ENCODE measurements at regions not wholly inside any gene's neighbourhood (a gene's known extent, or its start where the extent isn't known, plus 50 kb on each side); places are given as distances from the start of the nearest gene placed in this dataset.

- no peak overlapping the region for H3K4me3 ChIP-seq (ENCODE audit: low read depth, low read length)
- no peaks in the 10 kb centered on the region for H3K4me1 ChIP-seq (ENCODE audit: insufficient read depth)
- no peaks in the 10 kb centered on the region for H3K36me3 ChIP-seq (ENCODE audit: insufficient read depth)
- WGBS: 22% methylated on average over 3 of the region's 3 CpGs
- H3K27ac ChIP-seq (ENCODE audit: low read depth): no peak overlapping the region
- DNase-seq (ENCODE audit: extremely low spot score): no peak
Measured at GRCh38 chr2:140178234-140178633, 1398.0 kb upstream of the NXPH2 start.

GRCh38 chr2:140177086-140177485 lies 1396.9 kb upstream of the NXPH2 start:
- WGBS: 86% methylated on average over 3 of the region's 3 CpGs
- no peak for DNase-seq (ENCODE audit: extremely low spot score)
- no peaks in the 10 kb centered on the region for H3K4me1 ChIP-seq (ENCODE audit: insufficient read depth)
- no peaks in the 10 kb centered on the region for H3K36me3 ChIP-seq (ENCODE audit: insufficient read depth)
- H3K4me3 ChIP-seq (ENCODE audit: low read depth, low read length): no peak overlapping the region
- H3K27ac ChIP-seq (ENCODE audit: low read depth): no peak overlapping the region

- no peak overlapping the region for H3K27ac ChIP-seq (ENCODE audit: low read depth)
- H3K4me1 ChIP-seq (ENCODE audit: insufficient read depth): no peaks in the 10 kb centered on the region
- DNase-seq (ENCODE audit: extremely low spot score): no peak
- H3K4me3 ChIP-seq (ENCODE audit: low read depth, low read length): no peak overlapping the region
- WGBS: 87% methylated on average over 5 of the region's 5 CpGs
- no peaks in the 10 kb centered on the region for H3K36me3 ChIP-seq (ENCODE audit: insufficient read depth)
Measured at GRCh38 chr2:140173790-140174189, 1393.6 kb upstream of the NXPH2 start.

GRCh38 chr2:140164449-140164848 lies 1384.3 kb upstream of the NXPH2 start:
- no peak for DNase-seq (ENCODE audit: extremely low spot score)
- WGBS: 68% methylated on average over 1 of the region's 1 CpG
- no peak overlapping the region for H3K27ac ChIP-seq (ENCODE audit: low read depth)

GRCh38 chr2:140158259-140158658 lies 1378.1 kb upstream of the NXPH2 start:
- no peak for DNase-seq (ENCODE audit: extremely low spot score)
- H3K4me1 ChIP-seq (ENCODE audit: insufficient read depth): no peaks in the 10 kb centered on the region
- H3K36me3 ChIP-seq (ENCODE audit: insufficient read depth): no peaks in the 10 kb centered on the region
- H3K4me3 ChIP-seq (ENCODE audit: low read depth, low read length): no peak overlapping the region
- H3K27ac ChIP-seq (ENCODE audit: low read depth): no peak overlapping the region
- WGBS: 80% methylated on average over 2 of the region's 2 CpGs

More at GRCh38 chr2:140164449-140164848, 1384.3 kb upstream of the NXPH2 start:
- no peak overlapping the region for H3K4me3 ChIP-seq (ENCODE audit: low read depth, low read length)
- no peaks in the 10 kb centered on the region for H3K36me3 ChIP-seq (ENCODE audit: insufficient read depth)
- H3K4me1 ChIP-seq (ENCODE audit: insufficient read depth): no peaks in the 10 kb centered on the region

GRCh38 chr2:140157816-140158215 lies 1377.6 kb upstream of the NXPH2 start:
- H3K27ac ChIP-seq (ENCODE audit: low read depth): no peak overlapping the region
- no peaks in the 10 kb centered on the region for H3K4me1 ChIP-seq (ENCODE audit: insufficient read depth)
- H3K4me3 ChIP-seq (ENCODE audit: low read depth, low read length): no peak overlapping the region
- no peaks in the 10 kb centered on the region for H3K36me3 ChIP-seq (ENCODE audit: insufficient read depth)
- no peak for DNase-seq (ENCODE audit: extremely low spot score)
- 70% methylated on average over 5 of the region's 5 CpGs for WGBS

DNA sequence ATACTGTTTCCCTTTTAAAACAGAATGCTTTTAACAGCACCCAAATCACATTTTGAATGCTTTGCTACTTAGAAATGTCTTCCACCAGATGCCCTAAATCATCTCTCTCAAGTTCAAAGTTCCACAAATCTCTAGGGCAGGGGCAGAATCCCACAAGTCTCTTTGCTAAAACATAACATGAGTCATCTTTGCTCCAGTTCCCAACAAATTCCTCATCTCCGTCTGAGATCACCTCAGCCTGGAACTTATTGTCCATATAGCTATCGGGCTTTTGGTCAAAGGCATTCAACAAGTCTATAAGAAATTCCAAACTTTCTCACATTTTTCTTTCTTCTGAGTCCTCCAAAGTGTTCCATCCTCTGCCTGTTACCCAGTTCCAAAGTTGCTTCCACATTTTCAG lies 1374.5 kb upstream of the NXPH2 start:
- Histone ChIP-seq H3K4me3 (ENCODE audit: low read depth, low read length) (no peak overlapping the region), H3K27ac (ENCODE audit: low read depth) (no peak overlapping the region)
- WGBS: 70% methylated on average over 2 of the region's 2 CpGs

DNA sequence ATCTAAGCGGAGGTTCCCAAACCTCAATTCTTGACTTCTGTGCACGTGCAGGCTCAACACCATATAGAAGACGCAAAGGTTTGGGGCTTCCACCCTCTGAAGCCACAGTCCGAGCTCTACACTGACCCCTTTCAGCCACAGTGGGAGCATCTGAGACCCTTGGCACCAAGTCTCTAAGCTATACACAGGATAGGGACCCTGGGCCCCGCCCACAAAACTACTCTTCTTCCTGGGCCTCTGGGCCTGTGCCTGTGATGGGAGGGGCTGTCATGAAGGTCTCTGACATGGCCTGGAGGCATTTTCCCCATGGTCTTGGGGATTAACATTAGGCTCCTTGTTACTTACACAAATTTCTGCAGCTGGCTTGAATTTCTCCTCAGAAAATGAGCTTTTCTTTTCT lies 1374.1 kb upstream of the NXPH2 start:
- no peaks in the 10 kb centered on the region for H3K4me1 ChIP-seq (ENCODE audit: insufficient read depth)
- DNase-seq (ENCODE audit: extremely low spot score): no peak
- no peaks in the 10 kb centered on the region for H3K36me3 ChIP-seq (ENCODE audit: insufficient read depth)
- H3K4me3 ChIP-seq (ENCODE audit: low read depth, low read length): no peak overlapping the region
- 82% methylated on average over 5 of the region's 5 CpGs for WGBS
- no peak overlapping the region for H3K27ac ChIP-seq (ENCODE audit: low read depth)

More for the DNA sequence above, 1374.5 kb upstream of the NXPH2 start:
- DNase-seq (ENCODE audit: extremely low spot score): no peak
- Histone ChIP-seq H3K36me3 (ENCODE audit: insufficient read depth) (no peaks in the 10 kb centered on the region), H3K4me1 (ENCODE audit: insufficient read depth) (no peaks in the 10 kb centered on the region)

- H3K4me1 ChIP-seq (ENCODE audit: insufficient read depth): no peaks in the 10 kb centered on the region
- no peak overlapping the region for H3K27ac ChIP-seq (ENCODE audit: low read depth)
- no peaks in the 10 kb centered on the region for H3K36me3 ChIP-seq (ENCODE audit: insufficient read depth)
- no peak overlapping the region for H3K4me3 ChIP-seq (ENCODE audit: low read depth, low read length)
- WGBS: 83% methylated on average over 2 of the region's 2 CpGs
- no peak for DNase-seq (ENCODE audit: extremely low spot score)
Measured at GRCh38 chr2:140144611-140145010, 1364.4 kb upstream of the NXPH2 start.

- Histone ChIP-seq H3K4me3 (ENCODE audit: low read depth, low read length) (no peak overlapping the region), H3K4me1 (ENCODE audit: insufficient read depth) (no peaks in the 10 kb centered on the region), H3K36me3 (ENCODE audit: insufficient read depth) (no peaks in the 10 kb centered on the region), H3K27ac (ENCODE audit: low read depth) (no peak overlapping the region)
- DNase-seq (ENCODE audit: extremely low spot score): no peak
- 92% methylated on average over 6 of the region's 6 CpGs for WGBS
Measured at GRCh38 chr2:140138736-140139135, 1358.5 kb upstream of the NXPH2 start.

DNA sequence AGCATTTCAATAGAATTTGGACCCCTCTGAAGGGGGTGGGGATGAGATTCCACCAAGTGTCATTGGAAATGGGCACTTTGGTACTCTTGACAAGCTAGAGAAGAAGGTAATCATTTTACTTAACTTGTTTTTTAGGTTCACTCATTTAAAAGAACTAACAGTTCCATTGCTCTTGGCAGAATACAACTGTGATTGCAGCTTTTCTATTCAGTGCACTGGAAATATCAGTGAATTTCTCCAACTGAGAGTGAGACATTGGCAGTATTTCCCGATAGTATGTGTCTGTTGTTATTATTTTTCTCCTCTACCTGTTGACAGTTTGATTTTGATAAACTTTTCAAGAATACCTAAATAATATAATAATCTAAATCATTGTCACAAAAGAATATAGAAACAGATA lies 1356.7 kb upstream of the NXPH2 start:
- no peak for DNase-seq (ENCODE audit: extremely low spot score)
- Histone ChIP-seq H3K27ac (ENCODE audit: low read depth) (no peak overlapping the region), H3K4me1 (ENCODE audit: insufficient read depth) (no peaks in the 10 kb centered on the region), H3K4me3 (ENCODE audit: low read depth, low read length) (no peak overlapping the region), H3K36me3 (ENCODE audit: insufficient read depth) (no peaks in the 10 kb centered on the region)
- WGBS: 86% methylated on average over 1 of the region's 1 CpG

DNA sequence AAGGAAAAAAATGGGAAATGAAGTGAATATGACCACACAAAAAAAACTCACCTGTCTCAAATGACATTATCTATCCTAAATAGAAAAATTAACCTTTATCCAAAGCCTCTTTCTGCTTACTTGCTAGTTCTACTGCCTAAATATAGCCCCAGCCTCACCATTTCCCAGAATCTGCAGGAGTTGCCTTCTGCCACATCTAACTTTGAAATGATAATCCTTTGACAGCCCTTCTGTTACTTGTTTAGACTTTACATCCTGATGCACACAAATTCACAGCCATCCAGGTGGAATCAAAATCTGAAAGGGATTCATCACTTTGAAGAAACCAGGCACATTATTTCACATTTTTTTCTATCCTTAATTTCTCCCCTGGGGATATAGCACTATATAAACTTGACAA lies 1356.2 kb upstream of the NXPH2 start:
- Histone ChIP-seq H3K4me1 (ENCODE audit: insufficient read depth) (no peaks in the 10 kb centered on the region), H3K27ac (ENCODE audit: low read depth) (no peak overlapping the region), H3K4me3 (ENCODE audit: low read depth, low read length) (no peak overlapping the region), H3K36me3 (ENCODE audit: insufficient read depth) (no peaks in the 10 kb centered on the region)
- no peak for DNase-seq (ENCODE audit: extremely low spot score)

- DNase-seq (ENCODE audit: extremely low spot score): no peak
- 83% methylated on average over 2 of the region's 2 CpGs for WGBS
Measured at GRCh38 chr2:140128909-140129308, 1348.7 kb upstream of the NXPH2 start.

DNA sequence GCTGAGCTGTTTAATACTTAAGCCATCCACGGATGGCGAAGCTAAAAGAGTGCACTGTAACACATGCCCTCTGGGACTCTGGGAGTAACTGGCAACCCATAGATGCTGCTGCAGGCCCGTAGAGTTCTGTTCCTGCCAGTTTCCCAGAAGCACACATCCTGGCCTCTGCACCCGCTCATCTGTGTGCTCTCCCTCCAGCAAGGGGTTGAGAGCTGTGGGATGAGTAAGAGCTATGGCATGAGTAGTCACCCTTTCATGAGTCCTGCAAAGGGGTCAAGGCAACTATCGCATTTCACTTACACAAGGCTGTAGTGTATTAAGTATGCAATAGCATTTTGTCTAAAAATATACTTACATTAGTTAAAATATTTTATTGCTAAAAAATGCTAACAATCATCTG lies 1341.8 kb upstream of the NXPH2 start:
- Histone ChIP-seq H3K4me1 (ENCODE audit: insufficient read depth) (no peaks in the 10 kb centered on the region), H3K4me3 (ENCODE audit: low read depth, low read length) (no peak overlapping the region), H3K36me3 (ENCODE audit: insufficient read depth) (no peaks in the 10 kb centered on the region), H3K27ac (ENCODE audit: low read depth) (no peak overlapping the region)
- WGBS: 89% methylated on average over 5 of the region's 5 CpGs
- DNase-seq (ENCODE audit: extremely low spot score): no peak

More at GRCh38 chr2:140128909-140129308, 1348.7 kb upstream of the NXPH2 start:
- Histone ChIP-seq H3K36me3 (ENCODE audit: insufficient read depth) (no peaks in the 10 kb centered on the region), H3K4me3 (ENCODE audit: low read depth, low read length) (no peak overlapping the region), H3K4me1 (ENCODE audit: insufficient read depth) (no peaks in the 10 kb centered on the region), H3K27ac (ENCODE audit: low read depth) (no peak overlapping the region)

DNA sequence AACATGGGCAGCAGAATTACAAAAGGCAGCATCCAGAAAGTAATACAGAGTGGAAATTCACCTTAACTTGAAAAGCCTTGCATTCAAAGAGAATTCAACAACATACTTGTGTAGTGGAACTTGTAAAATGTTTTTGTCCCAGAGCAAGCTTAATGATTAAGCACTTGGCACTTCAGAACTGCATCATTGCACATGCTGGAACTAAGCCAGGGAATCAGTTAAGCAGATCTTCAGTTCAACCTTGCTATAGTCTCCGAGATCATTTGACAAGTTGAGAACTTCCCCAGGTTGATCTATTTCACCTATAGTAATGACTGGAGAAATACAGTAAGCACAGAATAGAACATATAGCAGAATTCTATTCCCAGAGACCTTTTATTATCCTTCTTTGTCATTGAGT lies 1337.2 kb upstream of the NXPH2 start:
- Histone ChIP-seq H3K4me3 (ENCODE audit: low read depth, low read length) (no peak overlapping the region), H3K27ac (ENCODE audit: low read depth) (no peak overlapping the region), H3K4me1 (ENCODE audit: insufficient read depth) (no peaks in the 10 kb centered on the region), H3K36me3 (ENCODE audit: insufficient read depth) (no peaks in the 10 kb centered on the region)
- 72% methylated on average over 1 of the region's 1 CpG for WGBS
- DNase-seq (ENCODE audit: extremely low spot score): no peak
